ENCODE measurements at regions not wholly inside any gene's neighbourhood (a gene's known extent, or its start where the extent isn't known, plus 50 kb on each side); places are given as distances from the start of the nearest gene placed in this dataset.
"Not testable (repeated sequence)": the region's sequence is repeated elsewhere in the genome, so short reads cannot be mapped to it uniquely, and the experiment has no call there.

- WGBS, 2 donors: 89 to 92% methylated on average over 13 of the region's 13 CpGs
- TF ChIP-seq CTCF (IDR thresholded peaks at IDR 0.05; ENCODE audit: control extremely low read depth, extremely low read depth): no peak
These were observed 324.3 kb downstream of the ZNF716 start for GRCh38 chr7:57774300-57774699.

DNA sequence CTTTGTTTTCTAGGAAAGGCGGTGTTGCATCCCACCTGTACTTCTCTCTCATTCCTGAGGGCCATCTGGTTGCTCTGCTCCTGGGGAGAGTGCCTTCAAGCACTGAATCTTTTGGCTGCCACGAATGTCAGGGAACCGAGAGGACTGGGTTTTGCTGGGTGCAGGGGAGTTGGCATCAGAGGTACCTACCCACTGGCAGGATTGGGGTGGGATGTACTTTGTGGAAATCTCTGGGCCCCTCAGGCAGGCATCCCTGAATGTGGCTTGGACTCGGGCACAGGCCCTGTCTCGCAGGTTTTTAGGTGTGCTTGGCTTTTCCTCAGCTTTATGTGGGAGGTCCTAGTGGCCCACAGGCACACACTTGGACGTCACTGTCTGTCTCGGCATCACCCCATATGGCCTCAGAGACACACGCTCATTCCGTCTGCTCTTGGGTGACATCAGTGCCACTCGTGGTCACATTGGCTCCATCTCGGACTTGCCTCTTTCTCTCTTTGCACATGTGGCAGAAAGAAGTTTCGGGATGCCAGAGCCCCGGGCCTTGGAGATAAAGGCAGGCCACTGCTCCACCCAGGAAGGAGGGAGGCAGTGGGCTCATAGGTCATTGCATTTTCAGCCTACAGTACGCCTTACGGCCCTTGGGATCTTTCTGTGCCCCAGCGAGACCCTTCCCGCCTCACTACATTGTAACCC, 325.6 kb downstream of the ZNF716 start:
- Histone ChIP-seq H3K36me3 (ENCODE audit: control insufficient read depth in 4 of 4, insufficient read depth in 4 of 4, low read length in 4 of 4) (no peaks in the 10 kb centered on the region), H3K27ac (ENCODE audit: low read depth in 1 of 2, low read length in 1 of 2) (no peak overlapping the region), H3K4me1 (ENCODE audit: control insufficient read depth in 5 of 5, insufficient read depth in 5 of 5, low read length in 5 of 5) (no peaks in the 10 kb centered on the region), H3K9me3 (ENCODE audit: control insufficient read depth in 4 of 4, insufficient read depth in 3 of 4, low read length in 3 of 4) (peaks cover 0 to 47% (median 8%) of the 10 kb centered on the region in 4 donors), H3K9ac (ENCODE audit: insufficient read depth in 1 of 2, low read length in 2 of 2) (no peak overlapping the region), H3K4me3 (no peak overlapping the region), H3K27me3 (ENCODE audit: control insufficient read depth in 3 of 3, insufficient read depth in 3 of 3, low read length in 2 of 3) (no peaks in the 10 kb centered on the region)
- no peak for DNase-seq
- TF ChIP-seq CTCF (IDR thresholded peaks at IDR 0.05; ENCODE audit: control extremely low read depth, extremely low read depth): no peak
- no peak for ATAC-seq (ENCODE audit: insufficient read depth, low FRiP score)
- 82 to 83% methylated on average over 17 of the region's 17 CpGs for WGBS, 2 donors

More at GRCh38 chr7:57774300-57774699, 324.3 kb downstream of the ZNF716 start:
- Histone ChIP-seq H3K27ac (ENCODE audit: low read depth in 1 of 2, low read length in 1 of 2) (no peak overlapping the region), H3K36me3 (ENCODE audit: control insufficient read depth in 4 of 4, insufficient read depth in 4 of 4, low read length in 4 of 4) (no peaks in the 10 kb centered on the region), H3K4me1 (ENCODE audit: control insufficient read depth in 5 of 5, insufficient read depth in 5 of 5, low read length in 5 of 5) (no peaks in the 10 kb centered on the region), H3K27me3 (ENCODE audit: control insufficient read depth in 3 of 3, insufficient read depth in 3 of 3, low read length in 2 of 3) (no peaks in the 10 kb centered on the region), H3K4me3 (no peak overlapping the region), H3K9me3 (ENCODE audit: control insufficient read depth in 4 of 4, insufficient read depth in 3 of 4, low read length in 3 of 4) (peaks cover 0 to 55% (median 9%) of the 10 kb centered on the region in 4 donors), H3K9ac (ENCODE audit: insufficient read depth in 1 of 2, low read length in 2 of 2) (no peak overlapping the region)
- ATAC-seq (ENCODE audit: insufficient read depth, low FRiP score): no peak
- DNase-seq: no peak

- DNase-seq; H3K27ac ChIP-seq (ENCODE audit: low read depth in 1 of 2, low read length in 1 of 2); H3K27me3 ChIP-seq (ENCODE audit: control insufficient read depth in 3 of 3, insufficient read depth in 3 of 3, low read length in 2 of 3); H3K4me1 ChIP-seq (ENCODE audit: control insufficient read depth in 5 of 5, insufficient read depth in 5 of 5, low read length in 5 of 5); H3K4me3 ChIP-seq; H3K9ac ChIP-seq (ENCODE audit: insufficient read depth in 1 of 2, low read length in 2 of 2); ATAC-seq (ENCODE audit: insufficient read depth, low FRiP score); H3K36me3 ChIP-seq (ENCODE audit: control insufficient read depth in 4 of 4, insufficient read depth in 4 of 4, low read length in 4 of 4): not testable (repeated sequence)
- WGBS, 2 donors: 90% methylated on average over 36 of the region's 36 CpGs
- peaks cover 0 to 43% (median 8%) of the 10 kb centered on the region in 4 donors for H3K9me3 ChIP-seq (ENCODE audit: control insufficient read depth in 4 of 4, insufficient read depth in 3 of 4, low read length in 3 of 4)
These were observed 326.3 kb downstream of the ZNF716 start for GRCh38 chr7:57776136-57776856.

- Histone ChIP-seq H3K36me3 (ENCODE audit: control insufficient read depth in 4 of 4, insufficient read depth in 4 of 4, low read length in 4 of 4) (no peaks in the 10 kb centered on the region), H3K27ac (ENCODE audit: low read depth in 1 of 2, low read length in 1 of 2) (no peak overlapping the region), H3K4me3 (no peak overlapping the region), H3K9me3 (ENCODE audit: control insufficient read depth in 4 of 4, insufficient read depth in 3 of 4, low read length in 3 of 4) (peaks cover 0 to 4% (median 1%) of the 10 kb centered on the region in 4 donors), H3K4me1 (ENCODE audit: control insufficient read depth in 5 of 5, insufficient read depth in 5 of 5, low read length in 5 of 5) (no peaks in the 10 kb centered on the region), H3K27me3 (ENCODE audit: control insufficient read depth in 3 of 3, insufficient read depth in 3 of 3, low read length in 2 of 3) (no peaks in the 10 kb centered on the region), H3K9ac (ENCODE audit: insufficient read depth in 1 of 2, low read length in 2 of 2) (no peak overlapping the region)
- no peak for TF ChIP-seq CTCF (IDR thresholded peaks at IDR 0.05; ENCODE audit: control extremely low read depth, extremely low read depth)
- WGBS, 2 donors: 84 to 87% methylated on average over 10 of the region's 10 CpGs
- ATAC-seq (ENCODE audit: insufficient read depth, low FRiP score) (no peak), DNase-seq (no peak)
These were observed 339.2 kb downstream of the ZNF716 start for GRCh38 chr7:57789130-57789529.
